Esophagus muscularis mucosa (tissue), 4 donors: ENCODE measurements at regions not wholly inside any gene's neighbourhood (a gene's known extent, or its start where the extent isn't known, plus 50 kb on each side); places are given as distances from the start of the nearest gene placed in this dataset.

Source experiments
- DNase-seq: peaks from one replicate; pipeline ENCODE4 v3.0.0-alpha.2; 2017; ENCODE audit errors: extremely low spot score
- H3K27ac ChIP-seq, 4 donors: fragments of 200-600 bp; sonication (generic); replicated peaks in 1 of 4; 1 replicate in 3 of 4; 2 replicates in 1 of 4; pipeline ENCODE4 v1.5.1; 2016 to 2019; ENCODE audit warnings: mild to moderate bottlenecking in 1 of 4
- H3K27me3 ChIP-seq, 4 donors: fragments of 200-600 bp; sonication (generic); one replicate each; pipeline versions ENCODE4 v1.5.1 to v1.6.0; 2016 to 2019
- H3K36me3 ChIP-seq, 4 donors: fragments of 200-600 bp; sonication (generic); one replicate each; pipeline ENCODE4 v1.5.1; 2016 to 2019
- H3K4me1 ChIP-seq, 4 donors: fragments of 200-600 bp; sonication (generic); one replicate each; pipeline ENCODE4 v1.5.1; 2016 to 2019
- H3K4me3 ChIP-seq, 4 donors: fragments of 200-600 bp; sonication (generic); 1 replicate in 2 of 4; 2 replicates in 2 of 4; pipeline ENCODE4 v1.5.1; 2016 to 2019; ENCODE audit warnings: mild to moderate bottlenecking in 4 of 4, moderate library complexity in 1 of 4
- H3K9me3 ChIP-seq, 4 donors: fragments of 200-600 bp; sonication (generic); 1 replicate in 3 of 4; 2 replicates in 1 of 4; pipeline ENCODE4 v1.5.1; 2016 to 2019
- EP300 ChIP-seq: sonication (generic); formaldehyde crosslinking; IDR thresholded peaks from one replicate; pipeline ENCODE4 v1.6.1; 2017; ENCODE audit warnings: antibody characterized with exemption
- POLR2A ChIP-seq: fragments of 450-650 bp; IDR thresholded peaks from one replicate; pipeline ENCODE4 v1.6.1; 2017; ENCODE audit warnings: antibody characterized with exemption, moderate library complexity, mild to moderate bottlenecking, low read depth
- POLR2AphosphoS5 ChIP-seq, 2 donors: sonication (generic); formaldehyde crosslinking; IDR thresholded peaks; one replicate each; pipeline ENCODE4 v1.6.1; 2017; ENCODE audit warnings: antibody characterized with exemption in 2 of 2
- WGBS: methylation state at CpG from one replicate; pipeline ENCODE4 v1.1.5; 2018; 5-methylcytosine and 5-hydroxymethylcytosine counted together
- intact Hi-C: fragments of 100-400 bp; cut with DNase I; formaldehyde crosslinking; loops from one replicate; pipeline ENCODE4 v1.15.1; 2023
- TF ChIP-seq, protein P1 (sequence below), 3 experiments: fragments of 200-600 bp in 2 of 3; fragments of 450-650 bp in 1 of 3; sonication (generic) in 2 of 3; IDR thresholded peaks; one replicate each; pipeline ENCODE4 v1.5.1; 2017 to 2019; ENCODE audit warnings: antibody characterized with exemption in 3 of 3, mild to moderate bottlenecking in 2 of 3, moderate library complexity in 1 of 3

GRCh38 chr18:30044496-30044895, 998.0 kb downstream of the DSC3 start:
- Histone ChIP-seq H3K4me1 (no peaks in the 10 kb centered on the region), H3K4me3 (no peak overlapping the region), H3K9me3 (no peaks in the 10 kb centered on the region), H3K27me3 (no peaks in the 10 kb centered on the region), H3K27ac (no peak overlapping the region), H3K36me3 (no peaks in the 10 kb centered on the region)
- 84% methylated on average over 5 of the region's 5 CpGs for WGBS
- DNase-seq, result no peak
- TF ChIP-seq, protein P1, sequence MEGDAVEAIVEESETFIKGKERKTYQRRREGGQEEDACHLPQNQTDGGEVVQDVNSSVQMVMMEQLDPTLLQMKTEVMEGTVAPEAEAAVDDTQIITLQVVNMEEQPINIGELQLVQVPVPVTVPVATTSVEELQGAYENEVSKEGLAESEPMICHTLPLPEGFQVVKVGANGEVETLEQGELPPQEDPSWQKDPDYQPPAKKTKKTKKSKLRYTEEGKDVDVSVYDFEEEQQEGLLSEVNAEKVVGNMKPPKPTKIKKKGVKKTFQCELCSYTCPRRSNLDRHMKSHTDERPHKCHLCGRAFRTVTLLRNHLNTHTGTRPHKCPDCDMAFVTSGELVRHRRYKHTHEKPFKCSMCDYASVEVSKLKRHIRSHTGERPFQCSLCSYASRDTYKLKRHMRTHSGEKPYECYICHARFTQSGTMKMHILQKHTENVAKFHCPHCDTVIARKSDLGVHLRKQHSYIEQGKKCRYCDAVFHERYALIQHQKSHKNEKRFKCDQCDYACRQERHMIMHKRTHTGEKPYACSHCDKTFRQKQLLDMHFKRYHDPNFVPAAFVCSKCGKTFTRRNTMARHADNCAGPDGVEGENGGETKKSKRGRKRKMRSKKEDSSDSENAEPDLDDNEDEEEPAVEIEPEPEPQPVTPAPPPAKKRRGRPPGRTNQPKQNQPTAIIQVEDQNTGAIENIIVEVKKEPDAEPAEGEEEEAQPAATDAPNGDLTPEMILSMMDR (IDR thresholded peaks at IDR 0.05), result no peak
- no peak for TF ChIP-seq POLR2AphosphoS5 (IDR thresholded peaks at IDR 0.05)
- no peak for TF ChIP-seq EP300
- TF ChIP-seq POLR2A, result no peak
- intact Hi-C loops, result no loop called here

- Histone ChIP-seq H3K4me1 (no peaks in the 10 kb centered on the region), H3K36me3 (no peaks in the 10 kb centered on the region), H3K4me3 (no peak overlapping the region), H3K9me3 (peaks cover 0 to 8% (median 0%) of the 10 kb centered on the region in 4 donors), H3K27me3 (no peaks in the 10 kb centered on the region), H3K27ac (no peak overlapping the region)
- TF ChIP-seq, protein P1 (IDR thresholded peaks at IDR 0.05), result no peak
- TF ChIP-seq EP300 (no peak), POLR2A (no peak)
- DNase-seq, result no peak
- intact Hi-C loops, result no loop called here
Observed at GRCh38 chr18:30039201-30039600, 1003.3 kb downstream of the DSC3 start.

GRCh38 chr18:30034818-30035217, 1007.7 kb downstream of the DSC3 start:
- DNase-seq, result no peak
- TF ChIP-seq POLR2AphosphoS5 (IDR thresholded peaks at IDR 0.05) (no peak), POLR2A (no peak)
- TF ChIP-seq, protein P1 (IDR thresholded peaks at IDR 0.05), result no peak
- 93% methylated on average over 3 of the region's 3 CpGs for WGBS
- H3K4me1 ChIP-seq, result no peaks in the 10 kb centered on the region
- no peaks in the 10 kb centered on the region for H3K36me3 ChIP-seq
- intact Hi-C loops, result no loop called here
- no peak overlapping the region for H3K27ac ChIP-seq
- peaks cover 0 to 8% (median 0%) of the 10 kb centered on the region in 4 donors for H3K9me3 ChIP-seq
- no peaks in the 10 kb centered on the region for H3K27me3 ChIP-seq
- no peak overlapping the region for H3K4me3 ChIP-seq

DNA sequence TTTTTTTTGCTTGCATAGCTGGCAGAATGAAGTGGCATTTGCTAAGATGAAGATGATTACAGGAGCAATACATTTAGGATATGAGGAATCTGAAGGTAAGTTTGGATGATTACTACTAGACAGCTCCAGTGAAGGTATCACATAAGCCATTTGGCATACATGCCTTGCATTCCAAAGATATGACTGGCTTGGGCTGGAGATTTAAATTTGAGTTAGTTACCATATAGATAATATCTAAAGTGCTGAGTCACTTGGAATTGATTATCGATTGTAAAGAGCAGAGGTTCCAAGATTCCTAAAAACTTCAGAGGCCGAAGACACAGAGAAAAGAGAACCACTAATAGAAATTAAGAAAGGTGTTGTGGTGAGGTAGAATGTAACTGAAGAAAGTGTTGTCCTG, 1026.4 kb downstream of the DSC3 start:
- Histone ChIP-seq H3K4me3 (no peak overlapping the region), H3K9me3 (no peaks in the 10 kb centered on the region), H3K36me3 (no peaks in the 10 kb centered on the region), H3K27ac (no peak overlapping the region), H3K27me3 (no peaks in the 10 kb centered on the region), H3K4me1 (no peaks in the 10 kb centered on the region)
- 89% methylated on average over 2 of the region's 2 CpGs for WGBS
- TF ChIP-seq EP300 (no peak), POLR2AphosphoS5 (IDR thresholded peaks at IDR 0.05) (no peak), POLR2A (no peak)
- TF ChIP-seq, protein P1 (IDR thresholded peaks at IDR 0.05), result no peak
- no peak for DNase-seq
- intact Hi-C loops, result no loop called here

GRCh38 chr18:30004965-30005364, 1037.6 kb downstream of the DSC3 start:
- DNase-seq, result no peak
- Histone ChIP-seq H3K27me3 (no peaks in the 10 kb centered on the region), H3K36me3 (no peaks in the 10 kb centered on the region), H3K9me3 (no peaks in the 10 kb centered on the region), H3K27ac (no peak overlapping the region), H3K4me1 (no peaks in the 10 kb centered on the region), H3K4me3 (no peak overlapping the region)
- intact Hi-C loops, result no loop called here
- no peak for TF ChIP-seq EP300
- TF ChIP-seq, protein P1 (IDR thresholded peaks at IDR 0.05), result no peak
- no peak for TF ChIP-seq POLR2AphosphoS5 (IDR thresholded peaks at IDR 0.05)
- TF ChIP-seq POLR2A, result no peak
- WGBS, result 82% methylated on average over 1 of the region's 1 CpG
